HG03159 (cell line): ENCODE measurements at regions not wholly inside any gene's neighbourhood (a gene's known extent, or its start where the extent isn't known, plus 50 kb on each side); places are given as distances from the start of the nearest gene placed in this dataset.

Experiments used
- ATAC-seq: cut with Tn5 transposase; IDR thresholded peaks from one replicate; pipeline ENCODE4 v1.9.1; 2021; ENCODE audit warnings: mild to moderate bottlenecking, moderate library complexity; ENCODE audit not compliant: unreplicated experiment

DNA sequence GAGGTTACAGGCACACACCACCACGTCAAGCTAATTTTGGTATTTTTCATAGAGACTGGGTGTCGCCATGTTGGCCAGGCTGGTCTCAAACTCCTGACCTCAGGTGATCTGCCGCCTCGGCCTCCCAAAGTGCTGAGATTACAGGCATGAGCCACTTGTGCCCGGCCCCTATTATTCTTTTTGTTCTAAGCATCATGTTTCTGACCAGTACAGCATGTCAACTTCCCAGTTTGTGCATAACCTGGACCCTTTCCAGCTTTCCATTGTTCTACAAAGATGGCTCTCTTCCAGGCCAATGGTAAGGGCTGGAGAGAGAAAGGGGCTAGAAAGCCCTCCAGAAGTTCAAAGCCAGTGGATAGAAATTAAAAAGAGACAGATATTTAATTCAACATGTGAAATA lies 91.3 kb upstream of the TNFAIP3 start:
- ATAC-seq, result no peak

GRCh38 chr6:137776256-137776655 lies 90.8 kb upstream of the TNFAIP3 start:
- no peak for ATAC-seq

- ATAC-seq, result no peak
These were observed 90.0 kb upstream of the TNFAIP3 start for GRCh38 chr6:137776786-137777686.

GRCh38 chr6:137777687-137778075 lies 89.4 kb upstream of the TNFAIP3 start:
- ATAC-seq, result no peak

- ATAC-seq, result no peak
These were observed 87.1 kb upstream of the TNFAIP3 start for GRCh38 chr6:137779982-137780381.

DNA sequence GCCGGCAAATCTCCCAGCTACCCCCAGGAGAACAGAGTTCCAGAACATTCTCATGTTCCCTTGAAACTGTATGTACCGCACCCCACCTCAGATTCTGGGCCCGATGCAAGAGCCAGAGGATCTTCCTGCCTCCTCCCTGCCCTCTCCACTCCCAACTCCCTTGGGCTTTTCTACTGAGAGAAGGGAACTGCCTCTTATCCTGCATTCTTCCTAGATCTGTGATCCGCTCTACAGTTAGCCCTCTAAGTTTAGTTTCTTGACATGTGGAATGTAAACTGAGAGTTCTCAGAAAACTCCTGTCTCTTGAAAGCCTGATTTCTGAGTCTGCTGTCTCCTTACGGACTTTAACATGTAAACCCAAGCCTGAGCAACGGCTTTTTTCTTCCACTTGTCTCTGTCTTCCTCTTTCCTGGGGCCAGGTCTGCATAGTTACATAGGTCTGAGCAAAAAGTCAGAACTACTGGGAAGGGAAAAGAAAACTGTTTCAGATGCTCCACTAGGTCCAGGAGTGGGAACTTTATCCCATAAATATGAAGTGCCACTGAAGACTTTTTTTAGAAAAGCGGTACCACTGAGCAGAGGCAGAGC lies 86.5 kb upstream of the TNFAIP3 start:
- ATAC-seq, result no peak

- ATAC-seq, result no peak
These were observed 85.4 kb upstream of the TNFAIP3 start for GRCh38 chr6:137781639-137782038.

GRCh38 chr6:137782166-137783039 lies 84.7 kb upstream of the TNFAIP3 start:
- no peak for ATAC-seq

- ATAC-seq, result no peak
These were observed 83.3 kb upstream of the TNFAIP3 start for GRCh38 chr6:137783710-137784109.

- no peak for ATAC-seq
These were observed 82.5 kb upstream of the TNFAIP3 start for GRCh38 chr6:137784583-137784982.

DNA sequence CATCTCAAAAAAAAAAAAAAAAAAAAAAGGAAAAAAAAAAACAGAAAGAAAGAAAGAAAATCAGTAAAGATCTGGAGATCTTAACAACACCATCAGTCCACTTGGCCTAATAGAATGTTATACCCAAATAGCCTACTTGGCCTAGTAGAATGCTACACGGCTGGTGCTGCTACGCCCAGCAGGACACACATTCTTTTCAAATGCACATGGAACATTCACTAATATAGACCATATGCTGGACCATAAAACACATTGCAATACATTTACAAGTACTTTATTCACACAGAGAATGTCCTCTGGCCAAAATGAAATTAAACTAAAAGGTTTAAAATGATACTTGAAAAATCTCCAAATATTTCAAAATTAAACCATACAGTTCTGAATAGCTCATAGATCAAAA lies 80.0 kb upstream of the TNFAIP3 start:
- ATAC-seq, result no peak

DNA sequence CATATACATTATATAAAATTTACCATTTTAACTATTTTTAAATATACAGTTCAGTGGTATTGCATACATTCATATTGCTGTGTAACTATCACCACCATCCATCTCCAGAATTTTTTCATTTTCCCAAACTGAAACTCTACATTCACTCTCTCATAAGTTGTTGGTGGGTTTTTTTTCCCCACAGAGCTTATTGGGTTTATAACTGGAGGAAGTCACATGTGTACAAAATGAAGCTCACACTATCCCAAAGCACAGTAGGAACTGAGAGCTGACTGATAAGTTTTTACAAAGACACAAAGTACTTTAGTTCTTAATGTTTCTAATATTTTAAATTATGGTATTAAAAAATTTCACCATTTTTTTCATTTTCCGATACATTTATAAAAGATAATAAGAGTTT lies 78.8 kb upstream of the TNFAIP3 start:
- ATAC-seq, result no peak

GRCh38 chr6:137791281-137792159 lies 75.5 kb upstream of the TNFAIP3 start:
- no peak for ATAC-seq

DNA sequence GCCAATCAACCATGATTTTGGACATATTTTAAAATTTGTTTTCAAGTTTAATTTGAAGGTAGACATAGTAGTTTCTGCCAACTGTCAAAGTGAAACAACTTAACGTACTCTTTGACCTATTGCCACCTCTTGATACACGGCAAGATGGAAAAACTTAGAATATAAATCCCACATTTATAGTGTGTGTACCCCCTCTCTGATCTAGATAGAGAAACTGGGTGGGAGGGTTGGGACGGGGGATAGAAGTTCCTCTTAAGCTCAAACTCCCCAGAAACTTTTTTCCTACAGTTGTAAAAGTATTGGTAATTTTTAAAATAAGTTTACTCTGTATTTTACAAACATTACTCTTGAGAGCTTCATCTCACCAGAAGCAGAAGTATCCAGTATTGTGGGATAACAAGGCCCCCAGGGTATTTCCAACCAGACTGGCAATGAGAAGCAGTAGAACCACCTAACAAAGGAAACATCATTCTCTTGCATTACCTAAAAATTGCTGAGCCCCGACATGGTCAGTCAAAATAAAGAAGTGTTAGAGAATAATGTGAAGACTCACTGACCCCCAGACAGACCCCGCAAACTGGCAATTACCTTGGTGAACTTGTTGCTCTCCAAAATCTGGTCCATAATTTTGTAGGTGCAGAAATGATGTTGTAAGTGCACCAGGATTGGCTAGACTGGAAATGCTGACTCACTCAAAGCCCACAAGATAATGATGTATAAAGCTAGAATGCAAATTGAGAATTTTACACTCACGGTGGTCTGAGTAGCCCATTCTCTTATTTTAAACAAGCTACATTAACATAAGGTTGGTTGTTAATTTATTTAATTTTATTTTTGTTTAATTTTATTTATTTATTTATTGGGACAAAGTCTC lies 74.7 kb upstream of the TNFAIP3 start:
- ATAC-seq, result no peak

- no peak for ATAC-seq
These were observed 73.1 kb upstream of the TNFAIP3 start for GRCh38 chr6:137793805-137794515.

DNA sequence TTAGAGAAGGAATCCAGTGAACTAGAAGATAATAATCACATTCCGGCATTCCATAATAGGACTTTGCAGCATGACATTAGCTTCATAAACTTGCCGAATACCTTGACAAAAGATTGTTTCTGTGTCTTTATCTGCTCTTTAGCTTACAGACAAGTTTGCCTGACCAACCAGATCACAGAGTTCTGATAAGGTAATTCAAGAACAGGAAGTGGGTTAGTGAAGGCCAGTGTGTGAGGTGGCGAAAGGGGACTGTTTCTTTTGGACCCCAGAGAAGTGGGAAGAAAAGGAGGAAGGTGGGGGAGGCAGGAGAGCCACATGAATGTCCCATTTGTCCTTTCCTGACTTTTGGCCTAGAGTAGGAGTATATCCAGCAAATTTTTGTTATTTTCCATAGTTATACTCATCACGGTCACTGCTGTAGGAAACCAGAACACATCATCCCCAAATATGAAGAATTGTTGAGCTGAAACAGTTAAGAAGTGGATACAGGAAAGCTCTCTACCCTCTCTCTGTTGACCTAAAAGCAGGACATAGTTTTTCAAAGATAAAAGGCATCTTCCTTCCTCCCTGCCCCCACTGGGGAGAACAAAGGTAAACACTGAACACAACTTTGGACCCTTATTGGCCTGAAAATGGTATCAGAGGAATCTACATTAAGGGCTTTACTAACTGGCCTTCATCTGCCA lies 72.4 kb upstream of the TNFAIP3 start:
- no peak for ATAC-seq

DNA sequence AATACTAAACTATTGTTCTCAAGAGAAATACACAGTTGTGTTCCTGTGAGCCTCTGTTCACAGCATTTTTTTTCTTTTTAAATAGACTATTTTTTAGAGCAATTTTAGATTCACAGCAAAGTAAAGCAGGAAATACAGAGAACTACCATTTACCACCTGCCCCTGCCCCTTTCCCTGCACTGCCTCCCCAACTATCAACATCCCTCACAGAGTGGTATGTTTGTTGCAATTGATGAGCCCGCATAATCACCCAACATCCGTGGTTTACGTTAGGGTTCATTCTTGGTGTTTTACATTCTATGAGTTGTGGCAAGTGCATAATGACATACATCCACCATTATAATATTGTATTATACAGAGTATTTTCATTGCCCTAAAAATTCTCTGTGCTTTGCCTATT lies 71.6 kb upstream of the TNFAIP3 start:
- ATAC-seq, result no peak

GRCh38 chr6:137798261-137798660 lies 68.8 kb upstream of the TNFAIP3 start:
- ATAC-seq, result no peak
